Panc1 (cell line): ENCODE measurements at regions not wholly inside any gene's neighbourhood (a gene's known extent, or its start where the extent isn't known, plus 50 kb on each side); places are given as distances from the start of the nearest gene placed in this dataset.
A peak's percentile ranks its signal among the peaks of the same experiment; 100 is the strongest.

ENCODE experiments used
- ATAC-seq: fragments of 200-7000 bp; cut with Tn5 transposase; 2 replicates; pipeline ENCODE4 v1.9.1; 2020; ENCODE audit warnings: mild to moderate bottlenecking, moderate library complexity
- BruUV-seq: library from RNA; stranded (reverse); fragments of 400-500 nt; replicated peaks from 2 replicates; lab custom pipeline; 2021; lab: Mats Ljungman, UMichigan
- CTCF ChIA-PET: fragments of 300-600 bp; sonication (Branson Sonifier 250); formaldehyde crosslinking; loops from one replicate; lab custom pipeline; 2022; ENCODE audit warnings: antibody characterized with exemption; lab: Charles Lee
- POLR2A ChIA-PET: fragments of 300-600 bp; sonication (Branson Sonifier 250); formaldehyde crosslinking; loops from one replicate; lab custom pipeline; 2022; ENCODE audit warnings: antibody characterized with exemption; lab: Charles Lee
- DNase-seq: peaks from one replicate; pipeline ENCODE4 v3.0.0-alpha.2; 2010; ENCODE audit warnings: low read depth, low spot score
- H3K27ac ChIP-seq: 2 replicates; pipeline ENCODE4 v1.5.1; 2011; ENCODE audit warnings: mild to moderate bottlenecking, low read length, inconsistent platforms
- H3K27me3 ChIP-seq: fragments of 200-500 bp; sonication (Bioruptor generic); 2 replicates; pipeline ENCODE4 v1.6.0; 2014; ENCODE audit warnings: low read length, inconsistent platforms; ENCODE audit not compliant: control insufficient read depth, insufficient read depth
- H3K36me3 ChIP-seq: fragments of 200-500 bp; sonication (Bioruptor generic); 2 replicates; pipeline ENCODE4 v1.5.1; 2014; ENCODE audit warnings: inconsistent platforms, mild to moderate bottlenecking, low read length, moderate library complexity; ENCODE audit not compliant: control insufficient read depth, insufficient read depth
- H3K4me1 ChIP-seq: 2 replicates; pipeline ENCODE4 v1.5.1; 2011; ENCODE audit warnings: inconsistent platforms, mild to moderate bottlenecking, low read length, moderate library complexity; ENCODE audit not compliant: control insufficient read depth, insufficient read depth
- H3K4me3 ChIP-seq, 2 experiments: 2 replicates each; pipeline ENCODE4 v1.5.1; 2011 to 2012; ENCODE audit warnings: low read depth in 2 of 2, low read length in 2 of 2, mild to moderate bottlenecking in 2 of 2, inconsistent platforms in 1 of 2, moderate library complexity in 1 of 2
- H3K9me3 ChIP-seq: fragments of 200-500 bp; sonication (Bioruptor generic); 2 replicates; pipeline ENCODE4 v1.5.1; 2014; ENCODE audit warnings: low read depth, mild to moderate bottlenecking, inconsistent platforms, low read length, moderate library complexity; ENCODE audit not compliant: control insufficient read depth, insufficient read depth
- CTCF ChIP-seq: fragments of 450-650 bp; IDR thresholded peaks from 2 replicates; pipeline ENCODE4 v1.5.1; 2017; ENCODE audit warnings: mild to moderate bottlenecking
- POLR2AphosphoS5 ChIP-seq: IDR thresholded peaks from 2 replicates; pipeline ENCODE4 v1.6.1; 2012; ENCODE audit warnings: mild to moderate bottlenecking, low read depth, low read length, moderate library complexity
- REST ChIP-seq, 2 experiments: IDR thresholded peaks; 2 replicates each; pipeline ENCODE4 v1.6.1; 2011 to 2012; ENCODE audit warnings: low read depth in 2 of 2, control low read depth in 1 of 2, low read length in 1 of 2, mild to moderate bottlenecking in 1 of 2, moderate library complexity in 1 of 2; ENCODE audit not compliant: insufficient read depth in 1 of 2
- SIN3A ChIP-seq: IDR thresholded peaks from 2 replicates; pipeline ENCODE4 v1.6.1; 2012; ENCODE audit warnings: low read depth, mild to moderate bottlenecking, low read length, moderate library complexity, borderline replicate concordance; ENCODE audit not compliant: insufficient read depth
- TCF7L2 ChIP-seq: IDR thresholded peaks from 2 replicates; pipeline ENCODE4 v1.6.1; 2011; ENCODE audit warnings: mild to moderate bottlenecking, low read depth, low read length, inconsistent platforms
- in situ Hi-C: cut with HindIII; loops from 2 replicates; pipeline ENCODE4 v1.10.0; 2016; ENCODE audit warnings: low sequenced_read_pairs, low pct_unique_long_range_greater_than_20kb
- intact Hi-C: fragments of 100-400 bp; cut with micrococcal nuclease; formaldehyde crosslinking; loops from one replicate; pipeline ENCODE4 v1.10.0; 2022; ENCODE audit not compliant: unreplicated experiment

GRCh38 chr15:100788418-100789105 is 91.1 kb upstream of the ALDH1A3 start:
- POLR2A ChIA-PET: no interaction called here
- 0 out of 2 replicates have a peak, but pooled peaks have one; percentile 47 for ATAC-seq
- BruUV-seq: no TSS peak

DNA sequence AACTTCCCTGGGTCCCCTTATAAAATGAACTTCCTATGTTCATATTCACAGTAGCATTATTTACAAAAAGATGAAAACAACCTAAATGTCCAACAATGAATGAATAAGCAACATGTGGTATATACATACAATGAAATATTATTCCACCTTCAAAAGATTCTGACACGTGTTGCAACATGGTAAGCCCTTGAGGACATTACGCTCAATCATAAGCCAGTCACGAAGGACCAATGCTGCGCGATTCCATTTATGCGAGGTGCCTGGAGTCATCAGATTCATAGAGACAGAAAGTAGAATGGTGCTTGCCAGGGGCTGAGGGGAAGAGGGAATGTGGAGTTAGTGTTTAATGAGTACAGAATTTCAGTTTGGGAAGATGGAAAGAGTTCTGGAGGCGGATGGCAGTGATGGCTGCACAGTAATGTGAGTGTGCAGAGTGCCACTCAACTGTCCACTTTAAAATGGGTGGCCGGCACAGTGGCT is 88.8 kb upstream of the ALDH1A3 start:
- no peak overlapping the region for H3K4me3 ChIP-seq
- in situ Hi-C loops: no loop called here
- intact Hi-C loops: no loop called here
- H3K4me1 ChIP-seq: 0 out of 2 replicates have a peak, but pooled peaks cover 3% of the 10 kb centered on the region
- no TSS peak for BruUV-seq
- POLR2A ChIA-PET: no interaction called here
- no peaks in the 10 kb centered on the region for H3K9me3 ChIP-seq
- no peaks in the 10 kb centered on the region for H3K27me3 ChIP-seq
- no peak overlapping the region for H3K27ac ChIP-seq
- H3K36me3 ChIP-seq: no peaks in the 10 kb centered on the region
- no peak for TF ChIP-seq SIN3A
- TF ChIP-seq POLR2AphosphoS5: no peak
- TF ChIP-seq REST (IDR thresholded peaks at IDR 0.05; ENCODE audit: insufficient read depth in 1 of 2, low read depth in 2 of 2, low read length in 1 of 2): no peak
- no peak for TF ChIP-seq TCF7L2
- no peak for TF ChIP-seq CTCF
- no peak for DNase-seq
- no peak for ATAC-seq
- CTCF ChIA-PET: no interaction called here

More at GRCh38 chr15:100788418-100789105, 91.1 kb upstream of the ALDH1A3 start:
- Histone ChIP-seq H3K9me3 (no peaks in the 10 kb centered on the region), H3K4me1 (0 out of 2 replicates have a peak, but pooled peaks cover 3% of the 10 kb centered on the region), H3K4me3 (no peak overlapping the region), H3K27ac (no peak overlapping the region), H3K36me3 (no peaks in the 10 kb centered on the region), H3K27me3 (no peaks in the 10 kb centered on the region)
- no peak for TF ChIP-seq TCF7L2
- no peak for TF ChIP-seq REST (IDR thresholded peaks at IDR 0.05; ENCODE audit: insufficient read depth in 1 of 2, low read depth in 2 of 2, low read length in 1 of 2)
- TF ChIP-seq SIN3A: no peak
- TF ChIP-seq POLR2AphosphoS5: no peak
- TF ChIP-seq CTCF: no peak
- intact Hi-C loops: no loop called here
- DNase-seq: no peak
- in situ Hi-C loops: no loop called here
- CTCF ChIA-PET: interaction anchor here (0.6 kb wide), 1 partner anchor 77 kb away, joined by 9 read pairs; no protein-coding TSS in a partner anchor
